ENCODE measurements at regions not wholly inside any gene's neighbourhood (a gene's known extent, or its start where the extent isn't known, plus 50 kb on each side); places are given as distances from the start of the nearest gene placed in this dataset.

- no TSS peak for BruUV-seq (replicated peaks)
- H3K79me2 ChIP-seq (ENCODE audit: low read length), result no peaks in the 10 kb centered on the region
- H3K27ac ChIP-seq (ENCODE audit: low read length), result no peak overlapping the region
- H3K4me1 ChIP-seq (ENCODE audit: insufficient read depth, low read length), result no peaks in the 10 kb centered on the region
- no peaks in the 10 kb centered on the region for H3K27me3 ChIP-seq (ENCODE audit: low read length)
- H3K9me2 ChIP-seq (replicated peaks; ENCODE audit: low read length), result no peaks in the 10 kb centered on the region
- intact Hi-C loops (cut with micrococcal nuclease), result no loop called here
- CTCF ChIA-PET, result no interaction called here
- H3K9ac ChIP-seq (ENCODE audit: low read length), result no peak overlapping the region
- ATAC-seq (no peak), DNase-seq (no peak)
- POLR2A ChIA-PET (ENCODE audit: unreplicated experiment), result no interaction called here
- H3K36me3 ChIP-seq (ENCODE audit: low read depth, low read length), result no peaks in the 10 kb centered on the region
- TF ChIP-seq CTCF (conservative IDR thresholded peaks at IDR 0.05; ENCODE audit: low read depth, low read length) (no peak), EZH2phosphoT487 (IDR thresholded peaks at IDR 0.05; ENCODE audit: borderline replicate concordance, low read length) (no peak), EZH2 (IDR thresholded peaks at IDR 0.05; ENCODE audit: low read length, unreplicated experiment) (no peak)
- H3F3A ChIP-seq (ENCODE audit: low read length, unreplicated experiment), result no peaks in the 10 kb centered on the region
- H4K20me1 ChIP-seq (ENCODE audit: low read length), result no peaks in the 10 kb centered on the region
- H2AFZ ChIP-seq (ENCODE audit: low read length), result no peak overlapping the region
- peaks cover 7% of the 10 kb centered on the region for H3K9me3 ChIP-seq (ENCODE audit: low read length)
- H3K4me2 ChIP-seq (ENCODE audit: low read length), result no peak overlapping the region
- H3K4me3 ChIP-seq (ENCODE audit: low read length), result no peak overlapping the region
Measured at GRCh38 chr11:82268627-82269026, 465.0 kb downstream of the FAM181B start.

GRCh38 chr11:82267186-82267585 is 466.5 kb downstream of the FAM181B start:
- intact Hi-C loops (cut with micrococcal nuclease), result no loop called here
- CTCF ChIA-PET, result no interaction called here
- H3K4me2 ChIP-seq (ENCODE audit: low read length), result no peak overlapping the region

GRCh38 chr11:82261367-82261766 is 472.3 kb downstream of the FAM181B start:
- H3K4me2 ChIP-seq (ENCODE audit: low read length), result no peak overlapping the region

More at GRCh38 chr11:82267186-82267585, 466.5 kb downstream of the FAM181B start:
- BruUV-seq (replicated peaks), result no TSS peak
- no peaks in the 10 kb centered on the region for H3K36me3 ChIP-seq (ENCODE audit: low read depth, low read length)
- POLR2A ChIA-PET (ENCODE audit: unreplicated experiment), result no interaction called here
- no peak overlapping the region for H3K4me3 ChIP-seq (ENCODE audit: low read length)
- H3K27me3 ChIP-seq (ENCODE audit: low read length), result no peaks in the 10 kb centered on the region
- no peak overlapping the region for H3K9ac ChIP-seq (ENCODE audit: low read length)
- H3K9me2 ChIP-seq (replicated peaks; ENCODE audit: low read length), result no peaks in the 10 kb centered on the region
- ATAC-seq (no peak), DNase-seq (peak; percentile 7)
- no peaks in the 10 kb centered on the region for H3K4me1 ChIP-seq (ENCODE audit: insufficient read depth, low read length)
- no peak overlapping the region for H2AFZ ChIP-seq (ENCODE audit: low read length)
- no peaks in the 10 kb centered on the region for H4K20me1 ChIP-seq (ENCODE audit: low read length)
- H3K79me2 ChIP-seq (ENCODE audit: low read length), result no peaks in the 10 kb centered on the region
- no peaks in the 10 kb centered on the region for H3F3A ChIP-seq (ENCODE audit: low read length, unreplicated experiment)
- no peak overlapping the region for H3K27ac ChIP-seq (ENCODE audit: low read length)
- peaks cover 6% of the 10 kb centered on the region for H3K9me3 ChIP-seq (ENCODE audit: low read length)
- no peak for TF ChIP-seq CTCF (conservative IDR thresholded peaks at IDR 0.05; ENCODE audit: low read depth, low read length)
- TF ChIP-seq EZH2phosphoT487 (IDR thresholded peaks at IDR 0.05; ENCODE audit: borderline replicate concordance, low read length), result no peak
- no peak for TF ChIP-seq EZH2 (IDR thresholded peaks at IDR 0.05; ENCODE audit: low read length, unreplicated experiment)

More at GRCh38 chr11:82261367-82261766, 472.3 kb downstream of the FAM181B start:
- ChIA-PET CTCF (no interaction called here), POLR2A (ENCODE audit: unreplicated experiment) (no interaction called here)
- H3K27me3 ChIP-seq (ENCODE audit: low read length), result no peaks in the 10 kb centered on the region
- no peak for ATAC-seq
- no peak overlapping the region for H3K27ac ChIP-seq (ENCODE audit: low read length)
- H2AFZ ChIP-seq (ENCODE audit: low read length), result no peak overlapping the region
- peaks cover 7% of the 10 kb centered on the region; the same call in 1 of the 2 replicates for H3K9me3 ChIP-seq (ENCODE audit: low read length)
- DNase-seq, result no peak
- no peak overlapping the region for H3K9ac ChIP-seq (ENCODE audit: low read length)
- intact Hi-C loops (cut with micrococcal nuclease), result no loop called here
- TF ChIP-seq EZH2 (IDR thresholded peaks at IDR 0.05; ENCODE audit: low read length, unreplicated experiment), result no peak
- TF ChIP-seq EZH2phosphoT487 (IDR thresholded peaks at IDR 0.05; ENCODE audit: borderline replicate concordance, low read length), result no peak
- no peak for TF ChIP-seq CTCF (conservative IDR thresholded peaks at IDR 0.05; ENCODE audit: low read depth, low read length)
- no peak overlapping the region for H3K4me3 ChIP-seq (ENCODE audit: low read length)
- no TSS peak for BruUV-seq (replicated peaks)
- no peaks in the 10 kb centered on the region for H3K4me1 ChIP-seq (ENCODE audit: insufficient read depth, low read length)
- no peaks in the 10 kb centered on the region for H3K9me2 ChIP-seq (replicated peaks; ENCODE audit: low read length)
- H3K79me2 ChIP-seq (ENCODE audit: low read length), result no peaks in the 10 kb centered on the region
- no peaks in the 10 kb centered on the region for H4K20me1 ChIP-seq (ENCODE audit: low read length)
- H3F3A ChIP-seq (ENCODE audit: low read length, unreplicated experiment), result no peaks in the 10 kb centered on the region
- no peaks in the 10 kb centered on the region for H3K36me3 ChIP-seq (ENCODE audit: low read depth, low read length)

Measured in PC-3 (cell line).